Superior temporal gyrus (tissue), 1 donor: ENCODE measurements at regions not wholly inside any gene's neighbourhood (a gene's known extent, or its start where the extent isn't known, plus 50 kb on each side); places are given as distances from the start of the nearest gene placed in this dataset.
A peak's percentile ranks its signal among the peaks of the same experiment; 100 is the strongest.

Experiments
- DNase-seq: peaks from one replicate; pipeline ENCODE4 v3.0.0-alpha.2; 2016; ENCODE audit errors: extremely low spot score

DNA sequence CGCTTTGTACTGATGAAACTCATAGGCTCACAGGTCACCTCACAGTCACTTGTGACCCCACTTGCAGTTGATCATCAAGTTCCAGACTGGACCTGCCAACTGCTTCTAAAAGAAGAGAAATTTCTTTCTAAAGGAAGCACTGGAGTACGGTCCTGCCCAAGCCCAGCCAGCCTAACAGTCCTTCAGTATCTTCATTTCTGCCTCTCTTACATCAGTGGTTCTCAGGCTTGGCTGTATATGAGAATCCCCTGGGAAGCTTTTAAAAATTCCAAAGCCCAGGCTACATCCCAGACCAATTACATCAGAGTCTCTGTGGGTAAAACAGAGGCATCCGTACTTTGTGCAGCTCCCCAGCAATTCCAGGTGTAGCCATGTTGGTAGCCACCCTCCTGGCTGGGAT is 282.1 kb downstream of the NFIB start:
- DNase-seq = no peak

DNA sequence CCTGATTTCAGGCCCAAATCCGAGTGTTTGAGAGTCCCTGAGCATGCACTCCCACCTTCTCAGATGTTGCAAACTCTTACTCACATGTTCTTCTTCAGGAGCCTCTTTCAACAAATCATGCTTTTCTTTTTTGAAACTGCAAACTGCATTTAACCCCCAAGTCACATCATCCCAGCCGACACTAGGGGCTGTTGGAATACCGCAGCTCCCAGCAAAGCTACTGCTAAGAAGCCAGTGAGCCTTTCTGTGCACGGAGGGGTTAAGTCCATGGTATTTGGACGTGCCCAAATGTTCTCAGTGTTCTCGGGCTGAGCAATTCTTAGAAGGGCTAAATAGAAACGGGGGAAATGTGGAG is 282.9 kb downstream of the NFIB start:
- DNase-seq = no peak

DNA sequence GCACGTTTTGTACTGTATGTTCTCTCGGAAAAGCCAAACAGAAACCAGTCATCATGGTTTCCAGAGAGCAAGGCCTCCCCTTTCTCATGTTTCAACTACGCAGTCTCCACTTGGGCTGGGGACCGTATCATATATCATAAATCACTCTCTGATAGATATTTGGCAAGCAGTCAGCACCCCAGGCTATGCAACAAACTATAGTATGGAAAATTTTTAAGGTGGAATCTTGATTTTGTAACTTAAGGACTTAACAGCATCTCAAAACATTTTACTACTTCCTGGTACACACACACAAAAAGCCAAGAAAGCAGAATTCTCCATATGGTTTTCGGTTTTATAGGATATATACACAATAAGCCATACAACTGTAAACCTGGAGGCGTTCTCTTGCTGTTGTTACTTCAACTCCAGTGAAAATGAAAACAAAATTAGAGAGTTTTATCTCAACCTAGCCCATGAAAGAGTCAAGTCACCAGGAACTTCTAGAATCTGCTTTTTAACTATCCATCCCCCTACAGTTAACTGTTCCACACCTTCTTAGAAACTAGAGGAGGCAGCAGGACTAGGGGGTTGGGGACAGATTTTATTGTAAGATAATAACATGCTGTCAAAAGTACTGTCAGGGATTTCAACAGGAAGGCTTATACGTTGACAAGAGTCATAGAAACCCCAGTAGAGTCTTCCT is 283.4 kb downstream of the NFIB start:
- no peak for DNase-seq

DNA sequence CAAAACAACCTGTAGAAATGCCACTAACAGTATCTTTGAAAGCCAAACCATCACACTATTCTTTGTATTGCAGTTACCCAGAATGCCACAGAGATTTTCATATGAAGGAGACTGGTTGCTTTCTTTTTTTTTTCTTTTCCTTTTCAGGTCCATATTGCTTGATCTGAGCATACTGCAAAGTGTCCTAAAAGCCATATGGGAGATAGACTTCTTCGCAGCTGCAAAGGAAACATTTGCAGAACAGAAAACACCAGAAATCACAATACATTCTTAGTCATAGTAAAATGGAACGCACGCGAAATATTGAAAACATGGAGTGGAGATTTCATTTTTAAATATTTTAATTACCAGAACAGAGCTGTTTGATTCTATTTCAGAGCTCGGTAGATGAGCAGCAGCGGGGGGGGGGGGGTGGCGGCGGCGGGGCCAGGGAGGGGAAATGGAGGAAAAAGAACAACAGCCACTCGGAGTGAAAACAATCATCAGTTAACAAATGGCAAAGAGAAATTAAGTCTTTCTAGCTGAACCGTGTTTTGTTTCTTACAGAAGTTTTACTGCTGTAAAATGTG is 284.1 kb downstream of the NFIB start:
- DNase-seq = no peak

DNA sequence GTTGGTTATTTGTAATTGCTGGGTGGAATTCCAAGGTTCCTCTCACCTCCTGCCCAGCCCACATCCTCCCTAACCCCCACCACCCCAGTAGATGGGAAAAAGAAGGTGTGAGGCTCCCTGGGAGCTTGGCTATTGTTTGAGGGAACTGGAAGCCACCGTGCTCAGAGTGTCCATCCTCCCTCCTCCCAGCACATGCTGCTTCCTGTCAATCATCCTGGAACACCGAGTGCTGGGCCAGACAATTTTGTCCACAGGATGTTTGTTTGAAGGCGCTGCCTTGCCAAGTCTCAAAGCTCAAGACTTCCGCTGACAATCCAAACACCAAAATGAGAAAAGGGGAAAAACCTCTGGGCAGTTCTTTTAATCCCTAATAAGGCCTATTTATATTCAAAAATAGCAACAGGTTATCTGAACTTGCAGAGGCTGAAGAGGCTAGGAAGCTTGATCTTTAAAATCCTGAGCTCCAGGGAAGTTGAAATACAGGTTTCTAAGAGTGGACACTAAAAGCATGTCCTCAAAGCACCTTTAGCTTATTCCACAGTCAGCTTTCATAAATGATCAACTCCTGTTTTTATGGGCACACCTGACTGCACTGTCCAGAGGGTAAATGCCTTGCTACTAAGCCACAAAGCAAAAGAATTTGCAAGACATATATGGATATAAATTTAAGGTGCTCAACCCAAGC is 286.7 kb downstream of the NFIB start:
- no peak for DNase-seq

DNA sequence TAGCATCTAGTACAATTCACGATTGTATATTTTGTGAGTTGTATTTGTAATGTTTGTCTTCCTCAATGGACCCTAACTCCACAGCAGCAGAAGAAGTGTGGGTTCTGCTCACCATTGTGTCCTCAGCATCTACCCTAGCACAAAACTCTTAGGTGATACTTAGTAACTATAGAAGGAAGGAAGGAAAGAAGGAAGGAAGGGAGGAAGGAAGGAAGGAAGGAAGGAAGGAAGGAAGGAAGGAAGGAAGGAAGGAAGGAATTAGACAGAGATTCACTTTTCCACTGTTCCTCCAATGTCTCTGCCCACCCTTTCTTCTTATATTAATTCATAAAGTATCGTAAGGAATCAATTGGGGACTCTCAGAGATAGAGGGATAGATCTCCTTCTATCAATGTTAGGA is 288.2 kb downstream of the NFIB start:
- no peak for DNase-seq

DNA sequence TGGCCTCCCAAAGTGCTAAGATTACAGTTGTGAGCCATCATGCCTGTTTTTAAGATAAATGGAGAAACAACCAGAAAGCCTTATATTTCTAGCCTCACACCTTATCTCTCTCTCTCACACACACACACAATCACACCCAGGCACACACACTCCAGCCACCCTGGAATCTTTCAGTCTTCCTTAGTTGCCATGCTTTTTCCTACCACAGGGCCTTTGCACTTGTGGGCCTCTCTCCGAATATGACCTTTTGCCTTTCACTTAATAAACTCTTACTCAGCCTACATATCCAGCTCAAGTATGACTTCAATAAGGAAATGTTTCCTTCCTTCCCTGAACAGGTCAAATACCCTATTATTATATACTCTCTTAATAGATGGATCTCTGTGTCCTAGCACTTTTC is 290.7 kb downstream of the NFIB start:
- no peak for DNase-seq

DNA sequence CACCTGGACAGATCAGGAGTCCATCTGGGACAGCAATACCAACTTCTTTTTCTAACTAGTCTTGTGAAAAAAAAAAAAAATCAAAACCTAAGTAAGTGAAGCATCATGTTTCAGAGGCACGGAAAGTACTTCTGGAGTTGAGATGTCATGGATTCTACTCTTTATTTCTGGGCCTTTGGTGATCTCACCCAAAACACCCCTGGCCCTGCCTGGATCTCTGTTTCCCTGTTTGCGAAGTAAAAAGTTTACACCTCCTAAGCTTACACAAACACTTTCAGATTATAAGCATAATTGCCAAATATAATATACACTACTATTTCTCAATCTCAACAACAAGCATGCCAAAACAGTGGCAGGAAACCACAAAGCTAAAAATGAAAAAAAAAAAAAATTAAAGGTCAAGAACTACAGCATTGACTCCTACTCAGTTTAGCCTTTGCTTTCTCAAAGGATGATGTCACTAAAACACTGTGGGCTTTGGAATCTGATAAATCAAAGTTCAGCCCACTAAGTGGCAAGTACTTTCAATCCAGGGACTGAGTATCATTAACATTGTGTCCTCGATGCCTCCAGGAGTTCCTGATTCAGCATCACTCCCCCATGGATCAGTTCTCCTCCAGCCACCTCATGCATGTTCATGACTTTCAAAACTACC is 291.9 kb downstream of the NFIB start:
- DNase-seq = no peak

DNA sequence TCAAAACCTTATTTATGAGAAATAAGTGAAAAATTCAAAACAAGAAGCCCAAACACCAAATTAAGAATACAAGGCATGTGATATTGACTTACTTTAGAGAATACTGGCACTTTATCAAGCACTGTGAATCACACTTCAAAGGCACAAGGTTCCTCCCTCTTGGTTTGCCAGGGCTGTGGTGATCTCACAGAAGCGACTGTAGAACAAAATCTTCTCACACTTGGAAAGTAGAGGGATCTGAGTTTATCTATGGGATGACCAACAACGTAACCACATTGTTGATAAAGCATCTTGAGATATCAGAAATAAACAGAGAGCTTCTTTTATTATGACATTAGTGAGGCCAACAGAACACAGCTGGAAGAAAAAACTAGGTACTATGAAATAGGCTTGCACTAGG is 295.9 kb downstream of the NFIB start:
- DNase-seq = peak; percentile 24

DNA sequence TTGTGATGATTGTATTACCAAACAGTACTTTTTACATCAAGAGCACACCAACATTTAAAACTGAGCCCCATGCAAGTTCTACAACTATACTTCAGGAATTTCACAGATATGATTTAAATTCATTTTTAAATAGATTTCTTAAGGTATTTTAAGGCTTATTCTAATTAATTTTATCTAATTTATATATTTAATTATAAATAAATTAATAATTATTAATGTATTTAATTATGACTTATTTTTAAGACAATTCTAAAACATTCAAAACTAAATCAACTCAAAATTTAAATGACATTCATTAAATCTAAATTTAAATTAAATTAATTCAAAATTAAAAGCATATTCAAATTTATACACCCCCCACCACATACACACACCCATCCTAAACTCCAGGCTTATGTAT is 299.2 kb downstream of the NFIB start:
- DNase-seq = no peak

DNA sequence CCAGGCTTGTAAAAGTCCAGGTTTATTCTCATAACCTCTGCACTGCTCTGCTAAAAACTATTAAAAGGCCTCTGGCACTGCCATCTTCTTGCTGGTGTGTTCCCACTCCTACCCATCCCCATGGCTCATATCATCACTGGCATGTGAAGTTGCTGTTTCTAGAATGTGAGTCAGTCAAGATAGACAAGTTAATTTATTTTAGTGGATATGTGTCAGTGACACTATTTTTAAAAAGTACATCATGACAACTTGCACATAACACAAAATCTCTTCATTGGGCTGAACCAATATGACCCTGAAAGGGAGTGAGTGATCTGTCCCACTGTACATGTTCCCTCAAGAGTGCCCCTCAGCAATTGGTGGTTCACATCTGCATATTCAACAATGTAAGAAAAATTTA is 299.7 kb downstream of the NFIB start:
- peak; percentile 28 for DNase-seq

DNA sequence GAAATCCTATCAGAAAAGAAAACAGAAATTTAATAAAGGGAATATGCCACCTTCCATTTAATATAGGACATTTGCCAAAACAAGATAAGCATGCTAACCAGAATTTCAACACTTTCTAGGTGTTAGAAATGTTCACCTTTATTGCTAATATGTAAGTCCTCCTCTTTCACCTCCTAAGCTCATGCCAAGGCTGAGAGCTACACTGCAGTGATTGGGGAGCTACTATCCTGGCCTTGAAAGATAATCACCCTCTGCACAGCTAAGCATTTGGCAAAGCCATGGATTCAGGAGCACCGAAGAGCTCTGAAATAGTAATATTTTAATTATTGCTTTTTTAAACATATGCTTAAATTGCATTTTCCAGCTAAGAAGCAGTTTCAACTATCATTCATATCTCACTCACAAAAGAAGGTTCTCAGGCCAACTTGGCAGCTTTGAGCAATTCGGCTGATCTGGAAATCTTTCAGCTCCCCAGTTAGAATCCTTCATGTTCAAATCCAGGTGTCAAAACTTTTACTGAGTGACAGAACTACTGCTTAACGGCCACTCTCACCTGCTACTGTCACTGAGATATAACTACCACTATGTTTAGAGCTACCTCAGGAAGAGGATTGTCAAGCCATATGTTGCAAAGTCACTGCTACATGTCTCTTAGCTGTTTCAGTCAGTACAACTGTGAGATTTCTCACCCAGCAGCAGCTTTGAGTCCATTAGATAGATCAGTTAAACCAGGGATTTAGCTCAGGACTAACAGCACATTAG is 302.0 kb downstream of the NFIB start:
- no peak for DNase-seq

DNA sequence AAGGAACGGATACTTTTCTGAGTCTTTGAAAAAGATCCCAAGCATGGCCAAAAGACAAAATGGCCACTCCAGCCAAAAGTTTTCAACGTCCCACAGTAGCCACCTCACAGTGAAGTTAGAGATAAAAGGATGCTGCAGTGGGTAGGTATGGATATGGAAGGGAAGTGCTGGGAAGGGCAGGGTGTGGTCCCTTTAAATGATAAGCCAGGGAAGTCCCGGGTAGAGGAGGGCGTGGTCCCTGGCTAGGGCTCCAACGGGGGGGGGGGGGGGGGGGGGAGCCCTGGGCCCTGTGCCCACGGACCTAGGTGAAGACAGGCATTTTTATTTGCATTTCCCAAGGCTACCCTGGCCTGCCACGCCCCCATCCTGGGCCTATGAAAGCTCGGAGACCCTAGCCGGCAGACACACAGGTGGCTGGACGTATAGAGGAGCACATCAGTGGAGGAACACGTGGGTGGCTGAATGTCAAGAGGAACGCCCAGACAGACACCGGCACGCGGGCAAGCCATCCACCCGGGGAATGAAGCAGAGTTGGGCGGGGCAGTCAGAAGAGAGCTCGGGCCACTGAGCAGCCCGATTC is 306.7 kb downstream of the NFIB start:
- DNase-seq = no peak

DNA sequence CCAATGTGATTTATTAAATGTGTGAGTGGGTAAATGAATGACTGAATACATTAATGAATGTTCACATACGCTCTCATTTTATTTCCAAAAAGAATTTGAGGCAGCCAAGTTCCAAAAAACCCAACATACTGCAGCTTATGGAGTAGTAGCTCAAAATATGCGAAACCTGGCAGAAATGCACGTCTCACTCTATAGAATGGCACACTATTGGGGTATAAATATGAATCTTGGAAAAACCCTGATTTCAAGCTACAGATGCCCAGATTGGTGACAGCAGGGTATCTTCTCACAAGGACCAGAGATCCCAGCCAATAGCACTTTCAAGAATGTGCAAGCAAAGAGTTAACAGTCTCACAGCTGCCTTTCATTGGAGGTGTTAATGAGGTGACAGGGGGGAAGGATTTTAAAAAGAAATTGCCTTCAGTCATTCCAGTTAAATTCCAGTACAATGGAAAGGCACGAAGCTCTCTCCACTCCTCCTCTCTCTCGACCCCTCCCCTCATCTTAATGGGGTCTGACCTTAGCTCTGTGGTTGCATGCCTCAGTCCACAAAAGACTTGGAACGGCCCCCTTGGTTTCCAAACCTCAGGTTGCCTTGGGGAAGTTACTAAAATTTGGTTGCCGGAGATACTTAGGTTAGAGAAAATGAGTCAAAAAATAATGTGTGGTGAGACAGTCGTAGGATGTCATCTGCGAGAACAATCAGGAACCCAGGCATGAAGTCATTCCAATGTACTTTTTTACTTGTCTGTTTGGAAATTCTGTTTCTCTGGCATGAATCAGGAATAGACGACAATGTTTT is 307.4 kb downstream of the NFIB start:
- peak; percentile 39 for DNase-seq

DNA sequence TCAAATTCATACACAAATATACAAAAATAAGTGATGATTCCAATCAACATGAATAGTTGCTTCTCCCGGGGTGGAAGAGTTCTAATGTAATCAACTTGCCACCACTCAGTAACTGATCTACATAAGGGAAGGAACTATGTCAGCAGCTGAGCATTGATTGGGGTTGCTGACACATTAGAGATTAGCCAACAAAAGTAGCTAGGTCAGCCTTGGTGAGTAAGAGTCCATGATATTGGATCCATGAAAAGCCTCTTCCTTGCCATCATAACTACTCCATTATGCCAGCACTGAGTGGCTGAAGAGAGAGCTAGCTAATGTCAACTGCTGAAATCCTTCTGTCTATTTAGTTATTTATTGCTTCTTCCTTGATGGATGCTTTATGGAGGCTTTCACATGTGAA is 309.8 kb downstream of the NFIB start:
- DNase-seq = no peak

DNA sequence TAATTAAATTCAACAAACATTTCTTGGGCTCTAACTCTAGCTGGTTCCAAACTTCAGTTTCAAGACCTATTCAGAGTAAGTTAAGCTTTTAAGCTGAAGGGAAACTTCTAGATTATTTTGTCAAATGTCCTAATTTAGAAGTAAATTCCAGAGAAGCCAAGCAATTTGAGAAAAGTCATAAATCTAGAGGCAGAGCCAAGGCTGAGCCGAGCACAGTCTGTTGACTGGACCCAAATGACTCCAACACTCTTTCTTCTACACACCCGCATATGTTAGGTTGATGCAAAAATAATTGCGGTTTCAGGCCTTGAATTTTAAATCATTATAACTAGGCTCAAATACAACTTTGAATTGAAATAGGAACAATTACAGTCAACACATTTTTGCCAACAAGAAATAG is 319.7 kb downstream of the NFIB start:
- DNase-seq = no peak

DNA sequence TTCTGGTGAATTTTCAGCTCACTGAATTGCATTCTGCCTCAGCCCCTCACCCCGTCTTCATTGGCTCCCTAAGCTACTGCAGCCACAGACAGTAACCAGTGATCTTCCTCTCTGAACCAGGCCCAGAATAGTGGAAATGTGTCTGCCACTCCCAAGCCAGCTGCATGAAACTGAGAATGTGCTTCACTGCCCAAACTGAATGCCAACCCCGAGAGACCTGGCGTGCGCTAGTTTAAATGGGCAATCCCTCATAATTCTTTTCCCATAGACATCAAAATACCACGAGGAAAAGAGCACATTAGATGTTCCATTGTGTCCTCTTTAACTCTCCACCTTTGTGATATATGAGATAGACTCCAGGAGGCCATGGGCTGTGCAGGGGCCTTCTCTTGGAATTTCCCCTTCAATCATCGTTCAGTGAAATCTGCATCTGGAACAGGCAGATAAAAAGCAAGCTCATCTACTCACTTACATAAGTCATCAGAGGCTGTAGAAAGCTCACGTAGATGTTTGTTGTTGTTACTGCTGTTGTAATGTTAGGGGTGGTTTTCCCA is 320.2 kb downstream of the NFIB start:
- no peak for DNase-seq

DNA sequence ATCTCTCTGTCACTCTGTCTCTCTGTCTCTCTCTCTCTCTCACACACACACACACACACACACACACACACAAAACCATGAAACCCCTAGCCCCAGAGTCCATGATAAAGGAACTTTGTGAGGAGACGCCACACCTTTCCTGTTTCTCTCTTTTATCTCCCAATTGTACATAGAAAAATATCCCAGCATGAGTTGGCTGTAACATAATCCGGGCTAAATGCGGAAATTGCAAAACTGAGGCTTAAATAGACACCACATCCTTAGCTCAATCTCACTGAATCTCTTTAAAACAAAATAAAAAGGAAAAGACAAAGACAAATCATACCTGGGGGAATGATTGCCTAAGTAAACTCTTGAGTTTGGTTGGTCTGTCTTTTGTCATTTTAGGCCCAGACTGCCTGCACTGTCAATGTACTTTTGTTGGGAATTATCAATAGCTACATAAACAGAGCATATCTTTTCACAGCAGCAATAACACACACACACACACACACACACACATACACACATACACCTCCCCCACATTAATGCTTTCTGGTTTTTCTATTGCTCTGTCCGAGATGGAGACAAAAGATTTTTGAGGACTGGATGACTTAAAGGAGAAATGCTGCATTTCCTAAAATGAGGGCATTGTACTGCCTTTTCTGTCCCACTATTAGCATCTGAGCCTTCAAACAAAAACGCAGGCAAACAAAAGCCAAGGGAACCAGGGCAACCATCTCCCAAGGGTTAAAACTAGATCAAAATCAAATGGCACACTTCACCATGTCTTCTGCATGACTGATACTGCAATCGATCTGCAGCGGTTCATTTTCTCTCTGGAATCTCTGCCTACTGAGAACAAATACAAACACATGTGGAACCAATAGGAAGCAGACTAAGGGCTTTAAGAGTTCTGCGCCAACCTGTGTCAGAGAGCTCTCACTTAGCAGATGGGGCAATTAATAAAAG is 321.5 kb downstream of the NFIB start:
- no peak for DNase-seq

DNA sequence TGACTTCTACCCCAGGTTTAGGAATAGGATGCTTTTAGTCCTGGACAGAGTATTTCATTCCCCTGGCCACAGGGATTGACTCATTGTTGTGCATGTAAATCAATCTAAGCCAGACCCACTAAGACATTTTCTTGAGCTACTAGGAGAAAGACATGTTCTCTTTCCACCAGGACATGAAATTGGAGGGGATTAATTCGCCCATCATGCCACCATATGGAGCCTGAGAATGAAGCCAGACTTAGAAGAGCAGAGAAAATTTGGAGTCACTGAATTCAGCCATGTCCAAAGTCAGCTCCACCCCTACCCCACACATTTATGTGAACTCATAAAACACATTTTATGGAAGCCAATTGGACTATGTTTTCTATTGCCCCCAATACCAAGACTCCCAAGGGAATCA is 322.5 kb downstream of the NFIB start:
- DNase-seq = no peak

DNA sequence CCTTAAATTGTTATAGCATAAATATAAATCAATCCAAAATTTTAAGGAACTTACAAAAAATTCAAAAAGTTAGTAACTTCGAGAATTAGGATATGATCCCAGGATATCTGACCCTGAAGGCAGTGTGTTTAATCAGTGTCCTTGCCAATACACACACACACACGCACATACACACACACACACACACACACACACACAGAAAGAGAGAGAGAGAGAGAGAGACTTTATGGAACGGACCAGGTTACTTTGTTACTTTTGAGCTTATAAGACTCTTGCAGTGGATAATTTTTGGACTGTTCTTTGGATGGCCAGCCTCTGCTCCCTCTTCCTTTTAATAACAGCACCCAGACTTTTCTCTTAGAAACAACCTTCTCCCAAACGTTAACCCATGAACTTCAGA is 322.9 kb downstream of the NFIB start:
- DNase-seq = no peak
